DND-41 (cell line): ENCODE measurements at regions not wholly inside any gene's neighbourhood (a gene's known extent, or its start where the extent isn't known, plus 50 kb on each side); places are given as distances from the start of the nearest gene placed in this dataset.

ENCODE experiments used
- ATAC-seq: fragments of 200-7000 bp; cut with Tn5 transposase; 3 replicates; pipeline ENCODE4 v1.9.1; 2021; ENCODE audit warnings: low read depth; ENCODE audit not compliant: insufficient read depth
- DNase-seq: peaks from one replicate; pipeline ENCODE4 v3.0.0-alpha.2; 2020
- H2AFZ ChIP-seq: 2 replicates; pipeline ENCODE4 v1.6.0; 2012; ENCODE audit warnings: low read depth, low read length
- H3K27ac ChIP-seq: 2 replicates; pipeline ENCODE4 v1.5.1; 2012; ENCODE audit warnings: low read length, inconsistent platforms
- H3K27me3 ChIP-seq: fragments of 200-600 bp; sonication (generic); 2 replicates; pipeline ENCODE4 v1.6.0; 2012; ENCODE audit warnings: low read length, mild to moderate bottlenecking, inconsistent platforms; ENCODE audit not compliant: insufficient read depth, poor library complexity
- H3K36me3 ChIP-seq: 2 replicates; pipeline ENCODE4 v1.5.1; 2012; ENCODE audit warnings: low read length, inconsistent platforms; ENCODE audit not compliant: insufficient read depth
- H3K4me1 ChIP-seq: 2 replicates; pipeline ENCODE4 v1.5.1; 2012; ENCODE audit warnings: mild to moderate bottlenecking, low read length; ENCODE audit not compliant: insufficient read depth
- H3K4me2 ChIP-seq: 2 replicates; pipeline ENCODE4 v1.6.0; 2012; ENCODE audit warnings: mild to moderate bottlenecking, moderate library complexity, low read length, inconsistent platforms; ENCODE audit not compliant: insufficient read depth
- H3K4me3 ChIP-seq, 2 experiments: fragments of 200-600 bp in 1 of 2; shearing (Covaris generic) in 1 of 2; 2 replicates each; pipeline ENCODE4 v1.5.1; 2012 to 2016; ENCODE audit warnings: inconsistent platforms in 2 of 2, low read length in 2 of 2, mild to moderate bottlenecking in 2 of 2, low read depth in 1 of 2, moderate library complexity in 1 of 2
- H3K79me2 ChIP-seq: 2 replicates; pipeline ENCODE4 v1.6.0; 2012; ENCODE audit warnings: low read length, inconsistent platforms; ENCODE audit not compliant: insufficient read depth
- H3K9ac ChIP-seq: 2 replicates; pipeline ENCODE4 v1.6.0; 2012; ENCODE audit warnings: low read depth, mild to moderate bottlenecking, inconsistent platforms, low read length, moderate library complexity
- H3K9me3 ChIP-seq: 2 replicates; pipeline ENCODE4 v1.5.1; 2012; ENCODE audit warnings: low read length, moderate library complexity, mild to moderate bottlenecking, inconsistent platforms; ENCODE audit not compliant: insufficient read depth, severe bottlenecking
- H4K20me1 ChIP-seq: 2 replicates; pipeline ENCODE4 v1.6.0; 2012; ENCODE audit warnings: low read length; ENCODE audit not compliant: insufficient read depth
- CTCF ChIP-seq: IDR thresholded peaks from 2 replicates; pipeline ENCODE4 v1.5.1; 2012; ENCODE audit warnings: borderline replicate concordance, low read length, moderate library complexity, mild to moderate bottlenecking; ENCODE audit not compliant: poor library complexity, severe bottlenecking; ENCODE audit errors: extremely low read depth
- EZH2 ChIP-seq: IDR thresholded peaks from 3 replicates; pipeline ENCODE4 v1.6.1; 2012; ENCODE audit warnings: borderline replicate concordance, low read depth, mild to moderate bottlenecking, moderate library complexity, low read length, inconsistent platforms; ENCODE audit not compliant: severe bottlenecking

- no peak overlapping the region for H3K4me2 ChIP-seq
- H2AFZ ChIP-seq, result no peak overlapping the region
- H3K4me3 ChIP-seq, result no peak overlapping the region
- DNase-seq (no peak), ATAC-seq (no peak)
- peaks cover 10% of the 10 kb centered on the region for H3K27me3 ChIP-seq
- no peak overlapping the region for H3K27ac ChIP-seq
- TF ChIP-seq EZH2, result no peak
- no peak for TF ChIP-seq CTCF
- H3K9ac ChIP-seq, result no peak overlapping the region
- no peaks in the 10 kb centered on the region for H3K36me3 ChIP-seq
- H3K4me1 ChIP-seq, result no peaks in the 10 kb centered on the region
- H3K79me2 ChIP-seq, result no peaks in the 10 kb centered on the region
- no peaks in the 10 kb centered on the region for H4K20me1 ChIP-seq
- no peaks in the 10 kb centered on the region for H3K9me3 ChIP-seq
Observed at GRCh38 chr1:116207126-116207735, 96.0 kb downstream of the MAB21L3 start.

DNA sequence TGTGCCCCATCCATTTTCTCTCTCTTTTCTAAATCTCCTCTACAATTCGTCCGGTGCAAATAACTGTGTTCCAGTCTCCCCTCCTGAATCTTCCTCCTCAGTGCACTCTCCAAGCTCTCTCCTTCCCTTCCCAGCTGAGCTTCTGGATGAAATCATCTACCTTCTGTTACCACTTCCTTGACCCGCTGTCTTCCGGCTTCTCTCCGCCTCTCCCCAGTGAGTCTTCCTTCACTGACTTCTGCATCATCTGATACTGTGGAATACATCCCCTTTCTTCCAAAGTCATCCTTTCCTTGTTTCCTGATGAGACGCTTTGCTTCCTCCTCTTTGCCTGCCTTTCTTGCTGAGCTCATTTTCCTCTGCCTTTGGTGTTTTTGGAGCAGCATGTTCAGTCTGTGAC, 96.9 kb downstream of the MAB21L3 start:
- TF ChIP-seq CTCF, result no peak
- TF ChIP-seq EZH2, result no peak
- Histone ChIP-seq H3K4me3 (no peak overlapping the region), H3K27me3 (peaks cover 8% of the 10 kb centered on the region), H3K36me3 (no peaks in the 10 kb centered on the region), H3K9me3 (no peaks in the 10 kb centered on the region), H3K27ac (no peak overlapping the region), H4K20me1 (no peaks in the 10 kb centered on the region), H3K79me2 (no peaks in the 10 kb centered on the region), H3K9ac (no peak overlapping the region), H3K4me1 (no peaks in the 10 kb centered on the region), H2AFZ (no peak overlapping the region), H3K4me2 (no peak overlapping the region)
- ATAC-seq (no peak), DNase-seq (no peak)

DNA sequence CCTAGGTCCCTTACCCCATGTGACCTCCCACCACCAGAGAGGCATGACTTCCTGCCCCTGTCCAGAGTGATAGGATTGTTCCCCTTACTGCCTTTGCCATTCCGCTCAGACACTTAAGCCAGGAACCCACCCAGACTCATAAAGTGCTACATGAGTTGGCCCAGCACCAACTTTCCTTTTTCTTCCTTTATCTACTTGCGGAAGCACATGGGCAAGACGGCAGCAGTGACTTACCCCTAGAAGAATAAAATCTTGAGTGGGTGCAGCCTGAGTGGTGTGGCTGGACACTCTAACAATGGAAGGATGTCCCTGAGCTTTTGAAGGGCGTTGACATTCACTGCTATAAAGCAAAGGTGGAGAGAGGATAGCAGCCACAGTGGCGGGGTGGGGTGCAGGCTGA, 100.1 kb downstream of the MAB21L3 start:
- no peak overlapping the region for H3K4me3 ChIP-seq
- DNase-seq (no peak), ATAC-seq (no peak)
- H3K9ac ChIP-seq, result no peak overlapping the region
- no peaks in the 10 kb centered on the region for H4K20me1 ChIP-seq
- peaks cover 6% of the 10 kb centered on the region for H3K27me3 ChIP-seq
- no peak overlapping the region for H3K27ac ChIP-seq
- H3K9me3 ChIP-seq, result no peaks in the 10 kb centered on the region
- H3K4me2 ChIP-seq, result no peak overlapping the region
- H3K4me1 ChIP-seq, result no peaks in the 10 kb centered on the region
- no peaks in the 10 kb centered on the region for H3K79me2 ChIP-seq
- H2AFZ ChIP-seq, result no peak overlapping the region
- no peak for TF ChIP-seq CTCF
- TF ChIP-seq EZH2, result no peak
- no peaks in the 10 kb centered on the region for H3K36me3 ChIP-seq
